Left cardiac atrium (tissue), 4 donors: ENCODE measurements at regions not wholly inside any gene's neighbourhood (a gene's known extent, or its start where the extent isn't known, plus 50 kb on each side); places are given as distances from the start of the nearest gene placed in this dataset.

Experiments
- ATAC-seq, 2 donors: fragments of 200-7000 bp; cut with Tn5 transposase; one replicate each; pipeline ENCODE4 v1.9.1; 2020; ENCODE audit warnings: mild to moderate bottlenecking in 2 of 2, moderate library complexity in 2 of 2
- DNase-seq: peaks from one replicate; pipeline ENCODE4 v3.0.0-alpha.2; 2020
- intact Hi-C, 2 donors: fragments of 100-400 bp; cut with DNase I; formaldehyde crosslinking; loops; one replicate each; pipeline versions ENCODE4 v1.14.1 to v1.15.1; 2022 to 2023
- donor health status: DM: no; HTN: yes; CAD: no.
- donor health status: DM: no; HTN: yes; CAD: no; lungs with severe emphysema.
- donor health status: DM: yes; HTN: yes; CAD: no.
- donor health status: Dilated cardiomyopathy.

GRCh38 chr14:39880965-39881364 is 448.7 kb upstream of the FBXO33 start:
- intact Hi-C loops = no loop called here
- DNase-seq (no peak), ATAC-seq (no peak)

DNA sequence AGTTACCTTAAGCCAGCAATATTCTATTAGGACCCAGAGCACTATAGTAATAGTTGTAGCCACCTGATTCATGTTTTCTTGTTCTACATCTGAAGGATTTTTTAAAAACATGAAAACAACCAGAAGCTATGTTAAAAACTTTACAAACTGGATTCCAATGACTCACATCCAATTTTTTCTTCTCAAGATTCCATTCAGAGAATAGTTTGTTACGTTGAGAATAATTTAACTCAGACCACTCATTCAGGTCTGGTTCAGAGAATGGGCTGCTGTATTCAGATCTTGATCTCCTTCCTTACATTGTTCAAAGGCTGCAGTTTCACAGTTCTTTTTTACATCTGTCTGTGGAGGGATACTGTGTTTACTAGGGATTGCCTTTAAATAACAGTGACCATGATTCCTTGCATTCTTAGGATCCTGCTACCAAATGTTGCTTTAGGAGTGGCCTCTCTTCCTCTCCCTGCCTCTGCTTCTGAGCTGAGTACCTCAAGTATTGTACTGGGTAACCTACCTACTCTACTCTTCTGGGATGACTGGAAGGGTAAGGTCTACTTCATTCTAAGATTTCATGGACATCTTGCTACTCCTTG is 448.0 kb upstream of the FBXO33 start:
- ATAC-seq (no peak), DNase-seq (no peak)
- intact Hi-C loops = no loop called here

DNA sequence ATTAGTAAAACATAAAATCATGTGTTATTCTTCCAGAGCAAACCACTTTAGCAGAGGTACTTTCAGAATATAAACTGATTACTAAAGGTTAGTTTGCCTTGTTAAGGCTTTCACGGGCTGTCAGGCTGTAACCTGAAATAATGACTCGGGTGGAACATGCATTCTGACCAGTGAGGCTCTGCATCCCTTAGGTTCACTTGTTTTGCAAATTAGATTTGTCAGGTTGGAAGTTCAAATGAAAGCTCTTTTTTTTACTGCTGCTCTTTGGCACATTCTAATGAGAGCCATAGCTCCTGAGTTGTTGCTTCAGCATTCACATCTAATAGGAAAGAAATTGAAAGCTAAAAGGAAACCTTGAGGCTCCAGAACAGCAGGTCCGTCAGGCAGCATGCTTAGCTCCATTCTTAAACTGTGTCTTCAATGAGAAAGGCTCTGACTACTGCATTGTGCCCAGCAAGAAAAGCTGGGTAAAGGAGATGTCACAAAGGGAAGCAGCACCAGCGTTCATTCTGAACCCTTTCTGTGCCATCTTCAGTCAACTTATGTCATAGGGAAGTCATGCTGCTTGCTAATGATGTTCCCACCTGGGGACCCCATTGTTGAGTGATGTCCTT is 445.5 kb upstream of the FBXO33 start:
- intact Hi-C loops = no loop called here
- DNase-seq (no peak), ATAC-seq (no peak)

- intact Hi-C loops = no loop called here
- DNase-seq = no peak
- no peak for ATAC-seq
Measured at GRCh38 chr14:39876916-39877315, 444.7 kb upstream of the FBXO33 start.

GRCh38 chr14:39875028-39875427 is 442.8 kb upstream of the FBXO33 start:
- no peak for ATAC-seq

GRCh38 chr14:39873791-39874190 is 441.6 kb upstream of the FBXO33 start:
- DNase-seq = no peak
- intact Hi-C loops = no loop called here
- ATAC-seq = no peak

More at GRCh38 chr14:39875028-39875427, 442.8 kb upstream of the FBXO33 start:
- DNase-seq = no peak
- intact Hi-C loops = no loop called here

DNA sequence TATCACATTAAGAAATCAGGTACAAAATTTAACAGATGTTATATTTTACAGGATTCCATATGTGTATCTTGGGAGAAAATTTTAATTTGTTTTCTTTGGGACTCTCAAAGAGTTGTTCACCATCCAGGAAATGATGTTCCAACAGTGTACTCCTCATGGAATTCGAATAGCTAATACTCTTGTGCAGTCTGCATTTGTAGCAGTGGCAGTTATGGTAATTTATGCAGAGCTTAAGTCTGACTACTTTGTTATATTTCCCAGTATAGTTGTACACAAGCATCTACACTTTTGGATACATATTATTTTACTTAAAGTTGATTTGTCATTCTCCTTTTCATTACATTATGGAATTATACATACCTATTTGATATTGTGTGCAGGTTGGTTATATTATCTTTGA is 436.7 kb upstream of the FBXO33 start:
- ATAC-seq = no peak
- DNase-seq = no peak
- intact Hi-C loops = no loop called here

- intact Hi-C loops = no loop called here
- ATAC-seq (peak in 1 of 2 donors; percentile 47), DNase-seq (no peak)
Measured at GRCh38 chr14:39868251-39868650, 436.0 kb upstream of the FBXO33 start.

GRCh38 chr14:39863441-39863840 is 431.2 kb upstream of the FBXO33 start:
- DNase-seq = no peak
- ATAC-seq = no peak
- intact Hi-C loops = no loop called here

DNA sequence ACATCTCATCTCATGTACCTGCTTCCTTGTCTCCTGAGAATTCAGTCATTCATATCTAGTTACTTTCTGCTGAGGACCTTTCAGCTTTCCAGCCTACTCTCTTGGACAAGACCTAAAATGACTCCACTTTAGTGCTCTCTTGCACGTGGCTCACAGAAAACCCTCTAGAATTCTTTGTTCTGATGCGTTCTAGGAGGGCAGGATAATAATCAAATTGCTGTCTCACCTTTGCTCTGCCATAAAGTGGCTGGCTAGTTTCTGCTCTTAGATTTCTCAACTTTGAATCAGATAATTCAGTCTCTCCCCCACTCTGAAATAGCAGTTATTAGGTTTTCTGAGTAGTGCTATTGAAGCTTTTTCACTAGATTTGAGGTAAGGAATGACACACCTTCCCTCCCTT is 429.5 kb upstream of the FBXO33 start:
- DNase-seq (no peak), ATAC-seq (no peak)
- intact Hi-C loops = no loop called here

- ATAC-seq (no peak), DNase-seq (no peak)
- intact Hi-C loops = no loop called here
Measured at GRCh38 chr14:39861229-39861600, 429.0 kb upstream of the FBXO33 start.

GRCh38 chr14:39860596-39861228 is 428.5 kb upstream of the FBXO33 start:
- intact Hi-C loops = no loop called here
- DNase-seq (no peak), ATAC-seq (peak in 1 of 2 donors; percentile 60)

DNA sequence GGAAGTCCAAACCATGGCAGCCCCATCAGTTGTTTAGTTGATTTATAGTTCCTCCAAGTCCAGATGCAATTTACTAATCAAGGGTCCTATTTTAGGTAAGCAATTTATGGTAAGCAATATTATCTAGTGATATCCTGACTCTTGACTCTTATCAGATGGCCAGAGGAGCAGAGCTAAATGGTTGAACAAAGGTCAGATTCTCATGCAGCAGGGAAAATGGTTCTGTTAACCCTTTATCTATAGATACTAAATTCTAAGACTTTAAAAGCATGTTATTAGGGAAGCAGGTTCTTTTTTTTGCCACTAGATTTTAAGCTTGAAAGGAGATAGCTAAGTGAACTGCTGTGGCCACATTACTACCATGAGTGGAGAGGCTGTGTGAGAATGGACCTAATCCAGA is 427.1 kb upstream of the FBXO33 start:
- intact Hi-C loops = no loop called here

GRCh38 chr14:39857376-39858055 is 425.3 kb upstream of the FBXO33 start:
- no peak for ATAC-seq
- intact Hi-C loops = no loop called here
- no peak for DNase-seq

More for the DNA sequence above, 427.1 kb upstream of the FBXO33 start:
- DNase-seq = no peak
- ATAC-seq = no peak

DNA sequence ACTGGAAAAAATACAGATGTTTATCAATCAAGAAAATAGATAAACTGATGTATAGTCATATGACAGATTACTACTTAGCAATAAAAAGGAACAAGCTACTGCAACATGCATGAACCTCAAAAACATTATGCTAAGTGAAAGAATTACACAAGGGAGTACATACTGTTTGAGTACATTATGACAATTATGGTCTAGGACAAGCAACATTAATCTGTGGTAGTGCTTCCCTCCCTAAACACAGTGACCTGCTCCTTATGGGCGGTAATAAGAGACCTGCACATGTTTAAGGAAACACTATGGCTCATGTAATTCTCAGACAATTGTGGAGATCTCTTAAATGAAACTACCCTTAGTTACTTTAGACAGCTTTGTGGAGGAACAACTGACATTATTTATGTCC is 421.2 kb upstream of the FBXO33 start:
- intact Hi-C loops = no loop called here
- DNase-seq = no peak
- ATAC-seq = no peak

DNA sequence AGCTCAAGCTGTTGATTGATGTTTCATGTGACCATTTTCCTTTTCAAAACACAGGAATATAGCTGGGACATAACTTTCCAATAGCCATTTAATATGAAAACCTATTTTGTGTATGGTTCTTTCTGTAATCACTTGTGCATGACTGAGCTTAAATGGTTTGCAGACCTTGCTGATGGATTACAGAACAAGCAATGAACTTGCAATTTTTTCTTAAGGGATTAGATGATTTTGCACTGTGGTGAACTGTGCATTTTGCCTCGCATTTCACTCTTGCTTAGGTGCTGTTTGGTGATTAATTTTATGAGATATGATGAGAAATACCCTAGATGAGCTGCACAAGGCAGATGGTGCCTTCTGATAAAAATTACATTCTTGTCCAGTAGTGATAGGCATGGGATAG is 419.0 kb upstream of the FBXO33 start:
- intact Hi-C loops = no loop called here
- no peak for ATAC-seq
- DNase-seq = no peak

DNA sequence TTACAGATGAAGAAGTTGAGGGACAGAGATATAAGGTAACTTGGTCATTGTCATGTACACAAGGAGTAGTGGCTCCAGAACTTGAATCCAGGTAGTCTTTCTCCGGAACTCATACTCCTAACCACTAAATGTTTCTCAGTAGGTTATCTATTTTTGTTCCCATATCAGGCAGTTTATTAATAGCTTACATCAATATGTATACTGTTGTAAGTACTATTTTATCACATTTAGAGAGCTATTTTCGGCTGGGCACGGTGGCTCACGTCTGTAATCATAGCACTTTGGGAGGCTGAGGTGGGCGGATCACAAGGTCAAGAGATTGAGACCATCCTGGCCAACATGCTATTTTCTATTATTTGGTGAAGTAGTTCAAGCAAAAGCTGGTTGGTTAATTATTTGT is 415.6 kb upstream of the FBXO33 start:
- ATAC-seq (no peak), DNase-seq (no peak)
- intact Hi-C loops = no loop called here

DNA sequence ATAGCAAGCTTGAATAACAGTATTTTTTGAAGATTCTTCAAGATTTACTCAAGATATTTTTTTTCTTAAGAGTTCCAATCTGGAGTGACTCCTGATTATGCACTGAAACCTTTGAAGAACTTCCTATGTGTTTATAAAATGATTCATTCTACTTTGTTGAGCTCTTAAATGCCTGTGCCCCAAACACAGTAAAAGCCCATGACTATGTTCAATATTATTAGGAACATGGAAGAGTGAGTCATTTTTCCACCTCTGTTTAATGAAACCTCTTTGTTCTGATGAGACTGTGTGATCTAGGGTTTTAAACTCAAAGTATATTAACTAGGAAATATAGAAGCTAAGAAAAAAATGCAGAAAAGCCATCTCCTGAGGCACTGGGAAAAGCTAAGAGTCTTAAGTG is 415.0 kb upstream of the FBXO33 start:
- DNase-seq (no peak), ATAC-seq (no peak)

DNA sequence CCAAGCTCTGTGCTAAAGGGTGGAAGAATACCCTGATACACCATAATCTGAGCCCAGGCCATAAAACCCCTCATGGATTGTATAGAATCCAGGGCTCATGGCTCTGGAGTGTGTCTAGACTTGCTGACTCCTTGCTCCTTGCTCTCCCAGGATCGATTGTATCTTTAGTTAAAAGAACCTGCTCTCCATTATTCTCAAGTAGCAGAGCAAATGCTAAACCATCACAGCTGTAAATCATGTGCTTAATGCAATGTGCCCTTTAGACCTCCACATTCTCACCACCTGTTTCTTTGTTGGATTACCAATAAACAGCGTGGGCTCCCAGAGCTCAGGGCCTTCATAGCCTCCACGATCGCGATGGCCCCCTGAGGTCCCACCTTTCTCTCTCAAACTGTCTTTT is 411.6 kb upstream of the FBXO33 start:
- intact Hi-C loops = no loop called here
- DNase-seq (no peak), ATAC-seq (no peak)

More for the DNA sequence above, 415.0 kb upstream of the FBXO33 start:
- intact Hi-C loops = no loop called here

DNA sequence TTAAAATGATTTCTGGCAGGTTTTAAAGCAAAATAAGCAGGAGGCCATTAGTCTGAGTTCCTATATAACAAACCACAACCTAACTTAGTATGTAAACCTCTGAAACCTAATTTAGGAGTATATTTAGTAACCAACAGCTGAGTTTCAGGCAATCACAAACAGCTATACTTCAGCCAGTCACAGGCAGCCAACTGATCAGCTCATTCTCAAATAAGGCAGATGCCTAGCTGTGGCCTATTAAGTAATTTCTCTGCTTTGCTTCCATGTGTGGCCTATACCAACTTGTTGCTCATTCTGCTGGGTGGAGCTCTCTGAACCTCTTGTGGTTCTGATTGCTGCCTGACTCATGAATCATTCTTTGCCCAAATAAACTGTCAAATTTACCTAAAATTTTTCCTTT is 408.9 kb upstream of the FBXO33 start:
- ATAC-seq = no peak
- intact Hi-C loops = no loop called here
- DNase-seq = no peak
